PC-3 (cell line): ENCODE measurements at regions not wholly inside any gene's neighbourhood (a gene's known extent, or its start where the extent isn't known, plus 50 kb on each side); places are given as distances from the start of the nearest gene placed in this dataset.

Source experiments
- ATAC-seq: fragments of 200-7000 bp; cut with Tn5 transposase; 2 replicates; pipeline ENCODE4 v1.9.1; 2020; ENCODE audit warnings: mild to moderate bottlenecking, moderate library complexity
- BruUV-seq: library from RNA; stranded (reverse); fragments of 400-500 nt; replicated peaks from 2 replicates; lab custom pipeline; 2021; lab: Mats Ljungman, UMichigan
- CTCF ChIA-PET: fragments of 300-600 bp; sonication (Branson Sonifier 250); formaldehyde crosslinking; loops from one replicate; lab custom pipeline; 2022; ENCODE audit warnings: antibody characterized with exemption; lab: Charles Lee
- POLR2A ChIA-PET: fragments of 300-600 bp; sonication (Branson Sonifier 250); formaldehyde crosslinking; loops from one replicate; lab custom pipeline; 2022; ENCODE audit warnings: antibody characterized with exemption; ENCODE audit not compliant: unreplicated experiment; lab: Charles Lee
- DNase-seq: peaks from one replicate; pipeline ENCODE4 v3.0.0-alpha.2; 2015
- H2AFZ ChIP-seq: fragments of 300-600 bp; sonication (generic); 2 replicates; pipeline ENCODE4 v1.6.0; 2016; ENCODE audit warnings: antibody characterized with exemption, low read length
- H3F3A ChIP-seq: fragments of 300-600 bp; sonication (generic); one replicate; pipeline ENCODE4 v1.6.0; 2017; ENCODE audit warnings: antibody characterized with exemption, low read length, control low read depth, mild to moderate bottlenecking; ENCODE audit not compliant: unreplicated experiment
- H3K27ac ChIP-seq: fragments of 300-600 bp; sonication (generic); 2 replicates; pipeline ENCODE4 v1.5.1; 2016; ENCODE audit warnings: mild to moderate bottlenecking, low read length
- H3K27me3 ChIP-seq: fragments of 300-600 bp; sonication (generic); 2 replicates; pipeline ENCODE4 v1.6.1; 2016; ENCODE audit warnings: low read length, mixed read lengths
- H3K36me3 ChIP-seq: fragments of 300-600 bp; sonication (generic); 2 replicates; pipeline ENCODE4 v1.6.1; 2016; ENCODE audit warnings: low read depth, mixed run types, low read length, mixed read lengths
- H3K4me1 ChIP-seq: fragments of 300-600 bp; sonication (generic); 2 replicates; pipeline ENCODE4 v1.5.1; 2016; ENCODE audit warnings: low read length; ENCODE audit not compliant: insufficient read depth
- H3K4me2 ChIP-seq: fragments of 300-600 bp; sonication (generic); 2 replicates; pipeline ENCODE4 v1.6.0; 2016; ENCODE audit warnings: low read length
- H3K4me3 ChIP-seq: fragments of 300-600 bp; sonication (generic); 2 replicates; pipeline ENCODE4 v1.5.1; 2016; ENCODE audit warnings: mild to moderate bottlenecking, low read length, mixed read lengths
- H3K79me2 ChIP-seq: fragments of 300-600 bp; sonication (generic); 2 replicates; pipeline ENCODE4 v1.6.1; 2017; ENCODE audit warnings: low read length, mixed read lengths
- H3K9ac ChIP-seq: fragments of 300-600 bp; sonication (generic); 2 replicates; pipeline ENCODE4 v1.6.0; 2016; ENCODE audit warnings: mild to moderate bottlenecking, low read length
- H3K9me2 ChIP-seq: fragments of 300-600 bp; sonication (generic); replicated peaks from 2 replicates; pipeline ENCODE4 v1.6.1; 2016; ENCODE audit warnings: mixed run types, low read length, mixed read lengths
- H3K9me3 ChIP-seq: fragments of 300-600 bp; sonication (generic); 2 replicates; pipeline ENCODE4 v1.6.1; 2016; ENCODE audit warnings: low read length, mixed read lengths
- H4K20me1 ChIP-seq: fragments of 300-600 bp; sonication (generic); 2 replicates; pipeline ENCODE4 v1.6.1; 2016; ENCODE audit warnings: low read length, mixed read lengths
- CTCF ChIP-seq: fragments of 300-600 bp; sonication (generic); conservative IDR thresholded peaks from 2 replicates; pipeline ENCODE4 v1.5.1; 2017; ENCODE audit warnings: antibody characterized with exemption, low read depth, mild to moderate bottlenecking, low read length
- EZH2 ChIP-seq: fragments of 300-600 bp; sonication (generic); IDR thresholded peaks from one replicate; pipeline ENCODE4 v1.6.1; 2017; ENCODE audit warnings: antibody characterized with exemption, mild to moderate bottlenecking, low read length; ENCODE audit not compliant: unreplicated experiment
- EZH2phosphoT487 ChIP-seq: fragments of 300-600 bp; sonication (generic); IDR thresholded peaks from 2 replicates; pipeline ENCODE4 v1.6.1; 2018; ENCODE audit warnings: mild to moderate bottlenecking, antibody characterized with exemption, low read length, borderline replicate concordance
- intact Hi-C: fragments of 100-400 bp; cut with micrococcal nuclease; formaldehyde crosslinking; loops from 2 replicates; pipeline ENCODE4 v1.9.0; 2023

GRCh38 chr7:124550036-124550435 is 215.6 kb downstream of the GPR37 start:
- TF ChIP-seq EZH2phosphoT487 (no peak), EZH2 (no peak), CTCF (no peak)
- H3K27ac ChIP-seq = no peak overlapping the region
- H3K4me1 ChIP-seq = no peaks in the 10 kb centered on the region
- ATAC-seq (no peak), DNase-seq (no peak)
- H3F3A ChIP-seq = no peaks in the 10 kb centered on the region
- no peaks in the 10 kb centered on the region for H3K9me3 ChIP-seq
- H3K9ac ChIP-seq = no peak overlapping the region
- H2AFZ ChIP-seq = no peak overlapping the region
- intact Hi-C loops = no loop called here
- ChIA-PET CTCF (no interaction called here), POLR2A (no interaction called here)
- H3K36me3 ChIP-seq = no peaks in the 10 kb centered on the region
- no peak overlapping the region for H3K4me2 ChIP-seq
- H3K27me3 ChIP-seq = no peaks in the 10 kb centered on the region
- H4K20me1 ChIP-seq = no peaks in the 10 kb centered on the region
- BruUV-seq = no TSS peak
- no peaks in the 10 kb centered on the region for H3K9me2 ChIP-seq
- H3K4me3 ChIP-seq = no peak overlapping the region
- no peaks in the 10 kb centered on the region for H3K79me2 ChIP-seq

GRCh38 chr7:124542476-124542875 is 223.1 kb downstream of the GPR37 start:
- no TSS peak for BruUV-seq
- CTCF ChIA-PET = no interaction called here
- no peaks in the 10 kb centered on the region for H3K27me3 ChIP-seq

More at GRCh38 chr7:124542476-124542875, 223.1 kb downstream of the GPR37 start:
- no peak overlapping the region for H3K27ac ChIP-seq
- H4K20me1 ChIP-seq = no peaks in the 10 kb centered on the region
- H3K9me2 ChIP-seq = no peaks in the 10 kb centered on the region
- H2AFZ ChIP-seq = no peak overlapping the region
- POLR2A ChIA-PET = no interaction called here
- no peak overlapping the region for H3K4me2 ChIP-seq
- TF ChIP-seq CTCF (no peak), EZH2phosphoT487 (no peak), EZH2 (no peak)
- H3K4me3 ChIP-seq = no peak overlapping the region
- H3K4me1 ChIP-seq = no peaks in the 10 kb centered on the region
- H3K9me3 ChIP-seq = no peaks in the 10 kb centered on the region
- no peak overlapping the region for H3K9ac ChIP-seq
- intact Hi-C loops = no loop called here
- DNase-seq = no peak
- H3F3A ChIP-seq = no peaks in the 10 kb centered on the region
- ATAC-seq = no peak
- H3K79me2 ChIP-seq = no peaks in the 10 kb centered on the region
- no peaks in the 10 kb centered on the region for H3K36me3 ChIP-seq
